Colonic mucosa (tissue), 4 donors: ENCODE measurements at regions not wholly inside any gene's neighbourhood (a gene's known extent, or its start where the extent isn't known, plus 50 kb on each side); places are given as distances from the start of the nearest gene placed in this dataset.
"Not testable (repeated sequence)": the region's sequence is repeated elsewhere in the genome, so short reads cannot be mapped to it uniquely, and the experiment has no call there.

Experiments used
- DNase-seq: peaks from one replicate; pipeline ENCODE4 v3.0.0-alpha.2; 2020
- H3K27ac ChIP-seq: fragments of 200-600 bp; one replicate; pipeline ENCODE4 v1.8.0; 2021
- H3K27me3 ChIP-seq: fragments of 200-600 bp; one replicate; pipeline ENCODE4 v1.8.0; 2021
- H3K36me3 ChIP-seq: fragments of 200-600 bp; one replicate; pipeline ENCODE4 v1.8.0; 2021
- H3K4me1 ChIP-seq: fragments of 200-600 bp; one replicate; pipeline ENCODE4 v1.8.0; 2021; ENCODE audit warnings: mild to moderate bottlenecking
- H3K4me3 ChIP-seq: fragments of 200-600 bp; one replicate; pipeline ENCODE4 v1.8.0; 2021
- H3K9ac ChIP-seq, 2 donors: one replicate each; pipeline ENCODE4 v1.7.0; 2013; ENCODE audit warnings: control low read depth in 2 of 2, low read depth in 2 of 2, low read length in 2 of 2
- H3K9me3 ChIP-seq: fragments of 200-600 bp; one replicate; pipeline ENCODE4 v1.8.0; 2021
- CTCF ChIP-seq: fragments of 200-600 bp; IDR thresholded peaks from one replicate; pipeline ENCODE4 v1.8.0; 2022; ENCODE audit warnings: antibody characterized with exemption, mild to moderate bottlenecking
- intact Hi-C: fragments of 100-400 bp; cut with DNase I; formaldehyde crosslinking; loops from one replicate; pipeline ENCODE4 v1.14.1; 2022
- donor health status: healthy.
- donor health status: DM: no; HTN: no; CAD: no.
- donor health status: DM: no; HTN: no; CAD: no.

- no peak overlapping the region for H3K27ac ChIP-seq
- H3K4me3 ChIP-seq: no peak overlapping the region
- H3K9me3 ChIP-seq: no peaks in the 10 kb centered on the region
- intact Hi-C loops: no loop called here
- H3K36me3 ChIP-seq: no peaks in the 10 kb centered on the region
- H3K9ac ChIP-seq: no peak overlapping the region
- no peaks in the 10 kb centered on the region for H3K27me3 ChIP-seq
- no peak for DNase-seq
- TF ChIP-seq CTCF: no peak
- no peaks in the 10 kb centered on the region for H3K4me1 ChIP-seq
These were observed 92.8 kb upstream of the EPB41L4A start for GRCh38 chr5:112511920-112512319.

GRCh38 chr5:112512901-112513300 is 93.8 kb upstream of the EPB41L4A start:
- Histone ChIP-seq H3K4me3 (no peak overlapping the region), H3K4me1 (no peaks in the 10 kb centered on the region), H3K36me3 (no peaks in the 10 kb centered on the region), H3K9me3 (no peaks in the 10 kb centered on the region), H3K9ac (no peak overlapping the region), H3K27ac (no peak overlapping the region), H3K27me3 (no peaks in the 10 kb centered on the region)
- TF ChIP-seq CTCF: no peak
- DNase-seq: no peak
- intact Hi-C loops: no loop called here

GRCh38 chr5:112514111-112514510 is 95.0 kb upstream of the EPB41L4A start:
- intact Hi-C loops: no loop called here
- H3K27ac ChIP-seq: no peak overlapping the region
- TF ChIP-seq CTCF: no peak
- H3K36me3 ChIP-seq: no peaks in the 10 kb centered on the region
- H3K4me3 ChIP-seq: no peak overlapping the region
- no peak for DNase-seq
- H3K27me3 ChIP-seq: no peaks in the 10 kb centered on the region
- H3K9ac ChIP-seq: no peak overlapping the region
- no peaks in the 10 kb centered on the region for H3K9me3 ChIP-seq
- H3K4me1 ChIP-seq: no peaks in the 10 kb centered on the region

GRCh38 chr5:112520474-112520873 is 101.4 kb upstream of the EPB41L4A start:
- H3K27me3 ChIP-seq, H3K4me3 ChIP-seq, H3K4me1 ChIP-seq, H3K36me3 ChIP-seq, DNase-seq, H3K27ac ChIP-seq, H3K9ac ChIP-seq, H3K9me3 ChIP-seq, intact Hi-C loops: not testable (repeated sequence)

DNA sequence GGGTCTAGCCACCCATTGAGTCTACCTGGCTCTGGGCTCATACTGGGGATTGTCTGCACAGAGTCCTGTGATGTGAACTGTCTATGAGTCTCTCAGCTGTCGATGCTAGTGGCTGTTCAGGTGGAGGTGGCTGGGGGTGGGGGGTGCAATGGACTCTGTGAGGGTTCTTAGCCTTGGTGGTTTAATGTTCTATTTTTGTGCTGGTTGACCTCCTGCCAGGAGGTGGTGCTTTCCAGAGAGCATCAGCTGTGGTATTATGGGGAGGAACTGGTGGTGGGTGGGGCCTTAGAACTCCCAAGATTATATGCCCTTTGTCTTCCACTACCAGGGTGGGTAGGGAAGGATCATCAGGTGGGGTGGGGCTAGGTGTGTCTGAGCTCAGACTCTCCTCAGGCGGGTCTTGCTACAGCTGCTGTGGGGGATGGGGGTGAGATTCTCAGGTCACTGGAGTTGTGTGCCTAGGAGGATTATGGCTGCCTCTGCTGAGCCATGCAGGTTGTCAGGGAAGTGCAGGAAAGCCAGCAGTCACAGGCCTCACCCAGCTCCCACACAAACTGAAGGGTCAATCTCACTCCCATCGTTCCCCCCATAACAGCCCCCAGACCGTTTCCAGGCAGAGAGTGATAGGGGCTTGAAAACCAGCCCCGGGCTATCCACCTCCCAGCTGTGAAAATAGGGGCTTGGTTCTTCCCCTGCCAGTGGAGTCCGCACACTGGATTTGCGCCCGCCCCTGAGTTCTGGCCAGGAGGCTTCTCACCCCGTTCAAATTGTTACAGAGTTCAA is 104.0 kb upstream of the EPB41L4A start:
- H3K9me3 ChIP-seq, H3K4me1 ChIP-seq, H3K9ac ChIP-seq, H3K36me3 ChIP-seq, intact Hi-C loops, H3K27me3 ChIP-seq, H3K4me3 ChIP-seq: not testable (repeated sequence)
- peak; percentile 77 for DNase-seq
- peak overlapping the region; percentile 44 for H3K27ac ChIP-seq

DNA sequence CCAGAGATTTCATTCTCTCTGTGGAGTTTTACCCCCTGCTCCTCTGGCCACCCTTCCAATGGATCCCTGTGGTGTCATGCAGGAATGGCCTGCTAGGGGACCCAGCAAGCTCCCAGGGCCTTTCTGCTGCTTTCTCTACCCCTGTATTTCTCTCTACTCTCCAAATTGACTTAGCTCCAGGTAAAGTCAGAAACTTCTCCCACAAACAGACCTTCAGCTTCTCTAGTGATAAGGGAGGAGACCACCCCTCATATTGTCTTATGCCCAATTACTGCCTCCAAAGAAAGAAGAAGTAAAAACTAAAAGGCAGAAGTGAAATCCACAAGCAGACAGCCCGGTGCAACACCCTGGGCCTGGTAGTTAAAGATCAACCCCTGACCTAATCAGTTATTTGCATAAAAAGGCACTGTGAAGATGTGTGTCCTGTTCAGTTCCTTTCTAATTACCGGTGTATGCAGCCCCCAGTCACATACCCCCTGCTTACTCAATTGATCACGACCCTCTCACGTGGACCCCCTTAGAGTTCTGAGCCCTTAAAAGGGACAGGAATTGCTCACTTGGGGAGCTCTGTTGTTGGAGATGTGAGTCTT is 104.7 kb upstream of the EPB41L4A start:
- H3K9me3 ChIP-seq, H3K36me3 ChIP-seq, H3K4me1 ChIP-seq, DNase-seq, intact Hi-C loops, H3K9ac ChIP-seq, H3K4me3 ChIP-seq, H3K27me3 ChIP-seq: not testable (repeated sequence)
- peak overlapping the region; percentile 44 for H3K27ac ChIP-seq

DNA sequence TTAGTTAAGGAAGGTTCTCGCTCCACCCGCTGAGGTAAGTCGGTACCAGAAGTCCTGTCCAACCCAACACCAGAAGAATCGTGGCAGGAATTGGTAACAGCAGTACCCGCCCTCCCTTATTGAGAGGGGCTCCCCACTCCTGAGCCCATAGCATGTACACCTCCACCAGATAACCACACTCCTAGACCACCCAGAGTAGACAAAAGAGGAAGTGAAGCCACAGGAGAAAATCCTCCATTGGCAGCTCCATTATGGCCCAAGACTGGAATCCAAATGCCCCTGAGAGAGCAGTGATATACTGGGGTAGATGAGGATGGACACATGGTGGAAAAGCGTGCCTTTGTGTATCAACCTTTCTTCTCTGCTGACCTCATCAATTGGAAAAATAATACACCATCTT is 106.1 kb upstream of the EPB41L4A start:
- no peak overlapping the region for H3K9ac ChIP-seq
- H3K4me3 ChIP-seq: no peak overlapping the region
- DNase-seq: no peak
- no peak overlapping the region for H3K27ac ChIP-seq
- H3K27me3 ChIP-seq: no peaks in the 10 kb centered on the region
- no peaks in the 10 kb centered on the region for H3K9me3 ChIP-seq
- no peaks in the 10 kb centered on the region for H3K36me3 ChIP-seq
- no peak for TF ChIP-seq CTCF
- no peaks in the 10 kb centered on the region for H3K4me1 ChIP-seq
- intact Hi-C loops: no loop called here
